ENCODE measurements at regions not wholly inside any gene's neighbourhood (a gene's known extent, or its start where the extent isn't known, plus 50 kb on each side); places are given as distances from the start of the nearest gene placed in this dataset.
"Not testable (repeated sequence)": the region's sequence is repeated elsewhere in the genome, so short reads cannot be mapped to it uniquely, and the experiment has no call there.

DNA sequence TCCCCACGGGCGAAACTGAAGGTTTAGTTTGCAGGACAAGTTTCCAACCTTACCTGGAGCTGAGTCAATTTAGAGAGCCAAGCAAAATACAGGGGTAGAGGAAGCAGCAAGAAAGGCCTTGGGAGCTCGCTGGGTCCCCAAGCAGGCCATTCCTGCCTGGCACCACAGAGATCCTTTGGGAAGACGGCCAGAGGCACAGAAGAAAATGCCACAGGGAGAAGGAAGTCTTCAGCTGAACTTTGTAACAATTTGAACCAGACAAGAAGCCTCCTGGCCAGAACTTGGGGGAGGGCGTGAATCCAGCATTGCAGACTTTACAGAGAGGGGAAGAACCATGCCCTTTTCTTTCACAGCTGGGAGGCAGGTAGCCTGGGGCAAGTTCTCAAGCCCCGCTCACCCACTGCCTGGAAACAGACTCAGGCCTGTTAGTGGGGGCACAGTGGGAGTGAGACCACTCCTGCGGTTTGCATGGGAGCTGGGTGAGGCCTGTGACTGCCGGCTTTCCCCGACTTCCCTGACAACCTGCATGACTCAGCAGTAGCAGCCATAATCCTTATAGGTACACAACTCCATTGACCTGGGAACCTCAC is 259.4 kb downstream of the SETD4 start:
- DNase-seq (ENCODE audit: low read depth): not testable (repeated sequence)

DNA sequence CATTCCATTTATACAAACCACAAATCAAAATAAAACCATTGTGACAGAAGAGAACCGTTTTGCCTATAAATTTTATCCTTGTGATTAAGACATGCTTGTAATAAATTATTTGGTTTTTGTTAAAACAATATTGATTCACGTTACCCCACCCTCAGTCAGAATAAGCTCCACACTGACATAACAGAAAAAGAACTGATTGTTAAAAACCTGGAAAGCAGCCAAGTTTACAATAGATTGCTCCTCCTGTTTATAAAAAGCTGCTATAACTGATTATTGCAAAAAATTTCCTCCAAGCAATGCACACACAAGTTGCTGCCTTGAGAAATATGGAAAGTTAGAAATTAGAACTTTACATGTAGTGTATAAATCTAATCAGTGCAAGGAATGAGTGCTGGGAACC is 263.5 kb downstream of the SETD4 start:
- no peak for DNase-seq (ENCODE audit: low read depth)

DNA sequence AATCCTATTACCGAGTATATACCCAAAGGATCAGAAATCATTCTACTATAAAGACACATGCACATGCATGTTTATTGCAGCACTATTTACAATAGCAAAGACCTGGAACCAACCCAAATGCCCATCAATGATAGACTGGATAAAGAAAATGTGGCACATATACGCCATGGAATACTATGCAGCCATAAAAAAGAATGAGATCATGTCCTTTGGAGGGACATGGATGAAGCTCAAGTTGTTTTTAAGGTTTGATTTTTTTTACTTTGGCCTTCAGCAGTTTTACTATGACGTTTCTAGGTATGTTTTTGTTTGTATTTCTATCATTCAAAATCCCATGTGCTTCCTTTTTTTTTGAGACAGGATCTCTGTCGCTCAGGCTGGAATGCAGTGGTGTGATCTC is 265.8 kb downstream of the SETD4 start:
- DNase-seq (ENCODE audit: low read depth): not testable (repeated sequence)

DNA sequence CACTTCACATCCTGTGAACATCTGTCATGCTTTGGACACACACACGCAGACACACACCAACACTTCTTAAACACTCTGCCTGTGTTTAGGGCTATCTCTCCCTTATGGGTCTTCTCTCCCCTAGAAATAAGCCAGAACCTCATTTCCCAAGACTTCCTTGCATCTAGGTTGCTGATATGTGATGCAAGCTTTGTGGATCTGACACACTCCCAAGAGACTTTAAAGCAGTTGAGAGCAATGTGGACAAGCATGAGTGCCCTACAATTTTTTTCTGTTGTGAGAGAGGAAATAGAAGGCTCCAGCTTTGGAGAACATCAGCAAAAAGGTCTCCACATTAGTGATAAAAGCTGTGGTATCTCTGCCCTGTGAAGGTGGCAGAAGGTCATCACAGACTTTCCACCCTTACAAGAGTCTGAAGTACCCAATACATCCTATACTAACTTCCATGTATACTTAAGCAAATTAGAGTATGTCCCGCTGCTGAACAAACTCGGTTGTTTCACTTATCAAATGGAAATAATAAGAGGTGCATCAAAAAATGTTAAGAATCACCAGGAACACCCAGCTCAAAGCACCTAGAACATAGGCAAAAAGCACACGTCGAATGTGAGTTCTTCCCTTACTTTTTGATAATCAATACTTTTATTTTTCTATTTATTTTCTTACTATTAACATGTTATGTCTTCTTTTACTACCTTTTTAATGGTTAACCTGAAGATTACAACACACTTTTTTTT is 267.6 kb downstream of the SETD4 start:
- DNase-seq (ENCODE audit: low read depth): no peak

DNA sequence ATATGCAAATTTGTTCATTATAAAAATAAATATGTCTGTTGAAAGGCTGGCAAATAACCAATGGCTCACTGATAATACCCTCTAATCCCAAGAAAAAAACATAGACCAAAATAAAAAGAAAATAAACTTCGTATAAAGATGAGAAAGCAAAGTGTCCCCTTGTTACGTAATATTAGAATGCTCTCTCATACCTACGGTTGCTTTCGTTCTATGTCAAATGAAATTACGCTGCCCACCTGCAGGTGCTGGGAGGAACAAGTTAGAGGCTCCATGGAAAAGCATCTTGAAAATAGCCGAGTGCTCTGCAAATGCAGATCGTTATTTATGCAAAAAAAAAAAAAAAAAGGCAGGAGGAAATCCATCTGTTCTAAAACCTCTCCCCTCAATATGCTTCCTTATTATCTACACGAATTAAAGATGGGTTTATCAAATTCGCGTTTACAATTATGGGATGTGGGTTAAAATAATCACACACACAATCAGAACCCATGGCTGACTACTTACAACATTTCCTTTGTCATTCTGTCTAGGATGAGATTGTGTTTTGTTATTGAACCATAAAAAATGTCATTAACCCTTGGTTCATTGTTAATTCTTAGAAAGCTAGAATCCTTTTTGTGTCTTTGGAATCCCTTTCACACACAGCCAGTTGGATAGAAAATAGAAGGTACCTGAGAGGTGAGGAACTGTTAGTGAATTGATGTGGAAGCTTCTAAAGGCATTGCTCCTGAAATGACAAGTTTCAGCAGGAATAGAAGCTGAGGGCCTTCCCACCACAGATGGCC is 268.6 kb downstream of the SETD4 start:
- DNase-seq (ENCODE audit: low read depth): no peak

DNA sequence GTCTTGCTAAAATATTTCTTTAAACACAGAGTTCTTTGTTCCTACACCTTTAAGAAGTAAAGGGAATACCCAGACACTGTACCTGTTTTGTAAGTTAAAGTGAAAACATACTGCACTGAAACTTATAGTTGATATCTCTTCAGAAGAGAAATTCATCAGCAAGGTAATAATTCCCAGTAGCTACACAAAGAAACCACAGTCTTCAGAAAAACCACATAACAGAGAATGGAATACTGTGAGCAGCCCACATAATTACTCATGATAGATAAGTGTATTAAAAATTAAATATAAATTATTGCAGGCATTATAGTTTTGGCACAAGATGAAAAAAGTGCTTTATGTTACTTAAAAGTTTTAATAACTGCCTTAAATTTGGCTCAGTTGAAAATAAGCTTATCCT is 276.6 kb downstream of the SETD4 start:
- DNase-seq (ENCODE audit: low read depth): no peak

DNA sequence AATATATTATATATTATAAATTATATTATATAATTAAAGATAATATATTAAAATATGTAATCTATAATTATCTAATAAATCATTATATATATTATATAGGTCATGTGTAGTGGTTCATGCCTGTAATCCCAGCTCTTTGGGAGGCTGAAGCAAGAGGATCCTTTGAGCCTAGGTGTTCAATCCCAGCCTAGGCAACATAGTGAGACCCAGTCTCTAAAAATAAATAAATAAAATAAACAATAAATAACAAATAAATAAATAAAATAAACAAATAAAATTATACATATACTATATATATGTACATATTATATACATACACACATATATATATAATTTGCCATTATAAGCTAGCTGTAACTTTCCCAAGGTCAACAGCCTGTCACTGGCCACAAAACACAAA is 277.7 kb downstream of the SETD4 start:
- DNase-seq (ENCODE audit: low read depth): no peak

DNA sequence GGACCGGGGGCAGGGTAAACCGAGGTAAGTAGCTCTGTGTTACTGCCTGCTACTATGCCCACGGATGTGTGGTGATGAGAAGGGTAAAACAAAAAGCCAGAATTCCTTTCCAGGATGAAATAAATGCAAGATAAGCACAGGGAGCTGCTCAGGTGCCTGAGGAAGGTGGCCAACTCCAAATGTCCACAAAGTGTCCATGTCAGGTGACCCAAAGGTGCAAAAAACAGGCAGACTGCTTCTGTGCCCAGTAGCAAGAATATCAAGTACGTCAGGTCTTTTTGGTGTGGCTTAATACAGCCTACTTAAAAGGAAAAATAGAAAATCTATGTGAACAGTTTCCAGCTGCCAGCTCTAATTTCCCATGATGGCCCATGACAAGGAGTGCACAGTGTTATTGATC is 279.3 kb downstream of the SETD4 start:
- no peak for DNase-seq (ENCODE audit: low read depth)

DNA sequence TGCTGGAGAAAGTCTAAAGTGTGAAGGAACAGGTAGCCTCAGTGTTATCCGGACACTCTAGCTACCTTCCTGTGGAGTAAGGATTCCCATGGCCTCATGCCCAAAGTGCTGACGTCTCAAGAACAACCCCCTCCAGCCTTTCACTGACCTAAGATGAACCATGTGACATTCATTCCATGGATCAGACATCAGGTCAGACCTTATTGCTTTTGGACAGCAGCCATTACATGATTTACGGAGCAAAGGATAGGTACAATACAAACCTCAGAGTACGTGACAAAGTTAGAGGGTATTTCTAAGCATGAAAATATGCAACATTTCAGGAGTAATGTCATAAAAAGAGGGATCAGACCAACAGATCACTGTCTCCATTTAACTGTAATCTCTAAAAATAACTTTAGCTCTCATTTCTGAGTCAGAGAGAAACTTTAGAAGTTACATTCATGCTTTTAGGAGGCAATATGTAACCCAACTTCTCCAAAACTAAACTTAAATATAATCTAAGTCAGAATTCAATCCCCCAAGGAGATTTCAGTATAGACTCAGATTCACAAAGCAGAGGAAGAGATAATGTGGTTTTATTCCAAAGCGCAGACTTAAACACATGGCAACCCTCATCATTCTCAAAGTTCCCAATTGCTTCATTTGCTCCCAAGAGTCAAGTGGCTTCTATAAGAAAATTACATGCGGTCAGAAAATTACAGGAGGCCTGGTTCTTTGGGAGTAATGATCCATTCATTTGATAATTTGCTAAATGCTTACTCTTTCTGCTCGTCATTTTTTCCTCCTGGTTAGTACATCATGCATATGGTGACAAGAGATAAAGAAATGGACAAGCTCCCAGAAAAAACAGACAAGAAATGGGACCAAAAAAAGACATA is 280.4 kb downstream of the SETD4 start:
- no peak for DNase-seq (ENCODE audit: low read depth)

DNA sequence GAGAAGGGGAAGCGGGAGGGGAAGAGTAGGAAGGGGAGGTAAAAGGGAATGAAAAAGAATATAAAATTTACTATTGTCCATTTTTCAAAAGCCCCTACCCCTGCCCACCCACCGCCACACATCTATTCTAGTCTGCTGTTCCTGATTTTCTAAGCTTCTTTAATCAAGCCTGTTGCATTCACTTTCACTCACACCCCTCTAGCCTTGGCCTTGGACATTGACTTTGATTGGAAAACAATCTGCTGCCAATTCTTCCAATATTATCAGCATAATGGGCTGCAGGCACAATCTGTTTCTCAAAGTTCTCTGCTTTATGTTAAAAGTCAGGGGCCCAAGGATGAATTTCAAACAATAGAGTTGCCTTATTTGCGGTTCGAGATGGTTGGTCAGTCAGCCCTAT is 281.2 kb downstream of the SETD4 start:
- DNase-seq (ENCODE audit: low read depth): no peak

DNA sequence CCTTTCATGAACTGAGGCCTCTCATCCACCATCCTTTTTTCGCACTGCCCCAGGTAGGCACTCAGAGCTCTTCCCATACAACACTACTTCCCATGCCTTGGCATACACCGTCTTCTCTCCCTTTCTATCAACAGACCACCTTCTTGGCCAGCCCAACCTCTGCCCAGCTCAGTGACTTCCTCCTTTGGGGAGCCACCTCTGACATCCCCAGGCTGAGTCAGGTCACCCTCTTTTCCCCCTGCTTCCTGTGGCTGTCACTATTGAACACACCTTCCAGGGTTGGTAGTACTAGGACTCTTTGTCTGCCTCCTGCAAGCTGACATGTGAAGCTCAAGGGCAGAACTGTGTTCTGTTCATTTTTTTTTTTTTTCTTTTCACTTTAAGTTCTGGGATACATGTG is 283.2 kb downstream of the SETD4 start:
- no peak for DNase-seq (ENCODE audit: low read depth)

DNA sequence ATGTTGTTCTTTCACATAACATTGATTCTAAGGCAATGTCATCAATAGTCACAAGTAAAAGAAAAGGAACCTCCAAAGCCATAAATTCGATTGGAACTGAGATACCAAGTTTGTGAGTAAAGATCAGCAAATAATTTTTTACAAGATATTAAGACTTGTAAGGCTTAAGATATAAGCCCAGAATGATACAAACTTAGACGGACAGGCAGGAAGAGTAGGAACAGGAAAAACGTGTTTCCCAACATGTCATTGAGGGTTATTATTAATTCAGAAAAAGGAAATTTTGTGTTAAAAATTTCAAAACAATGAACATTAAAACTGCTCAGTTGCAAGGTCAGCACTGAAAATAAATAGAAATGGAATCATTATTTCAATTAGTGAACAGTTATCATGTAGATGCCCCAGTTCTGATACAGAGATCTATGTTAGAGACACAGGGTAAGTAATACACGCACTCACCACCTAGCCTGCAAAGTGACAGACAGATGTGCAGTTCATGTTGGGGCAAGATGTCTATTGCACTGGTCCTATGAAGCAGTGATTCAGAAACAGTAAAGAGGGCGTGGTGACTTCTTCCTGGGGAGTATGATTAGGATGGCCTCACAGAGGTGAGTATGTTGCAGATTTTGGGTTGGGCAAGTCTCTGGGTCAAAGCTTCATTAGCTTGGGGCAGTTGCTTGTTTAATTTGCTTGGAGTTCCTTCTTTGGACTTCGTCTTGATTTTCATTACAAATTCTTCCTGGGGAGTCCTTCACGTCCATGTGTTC is 284.4 kb downstream of the SETD4 start:
- DNase-seq (ENCODE audit: low read depth): no peak

DNA sequence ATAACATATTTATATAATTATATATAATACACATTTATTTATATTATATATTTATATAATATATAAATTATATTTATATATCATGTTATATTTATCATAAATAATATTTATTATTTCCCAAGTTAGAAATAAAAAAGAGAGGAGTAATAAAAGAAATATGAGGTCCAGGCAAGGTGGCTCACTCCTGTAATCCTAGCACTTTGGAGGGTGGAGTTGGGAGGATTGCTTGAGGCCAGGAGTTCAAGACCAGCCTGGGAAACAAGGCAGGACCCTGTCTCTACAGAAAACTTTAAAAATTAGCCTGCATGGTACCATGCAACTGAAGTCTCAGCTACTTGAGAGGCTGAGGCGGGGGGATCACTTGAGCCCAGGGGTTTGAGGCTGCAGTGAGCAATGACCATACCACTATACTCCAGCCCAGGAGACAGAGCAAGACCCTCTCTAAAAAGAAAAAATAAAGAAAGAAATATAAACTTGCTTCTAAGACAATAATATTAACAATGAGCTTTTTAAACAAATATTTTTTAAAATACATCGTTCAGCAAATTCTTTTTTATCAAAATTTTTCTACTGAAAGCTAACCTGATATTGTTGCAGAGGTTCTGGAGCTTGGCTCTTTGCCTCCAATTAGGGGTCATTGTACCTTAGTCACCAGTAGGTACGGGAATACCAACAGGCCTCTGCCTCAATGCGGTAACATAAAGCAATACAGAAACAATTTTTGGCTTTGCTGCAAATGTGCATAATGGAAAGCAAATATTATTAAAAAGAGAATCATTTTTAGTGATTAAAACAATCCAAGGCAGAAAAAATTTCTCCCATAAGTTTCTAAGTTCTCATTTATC is 290.0 kb downstream of the SETD4 start:
- no peak for DNase-seq (ENCODE audit: low read depth)

DNA sequence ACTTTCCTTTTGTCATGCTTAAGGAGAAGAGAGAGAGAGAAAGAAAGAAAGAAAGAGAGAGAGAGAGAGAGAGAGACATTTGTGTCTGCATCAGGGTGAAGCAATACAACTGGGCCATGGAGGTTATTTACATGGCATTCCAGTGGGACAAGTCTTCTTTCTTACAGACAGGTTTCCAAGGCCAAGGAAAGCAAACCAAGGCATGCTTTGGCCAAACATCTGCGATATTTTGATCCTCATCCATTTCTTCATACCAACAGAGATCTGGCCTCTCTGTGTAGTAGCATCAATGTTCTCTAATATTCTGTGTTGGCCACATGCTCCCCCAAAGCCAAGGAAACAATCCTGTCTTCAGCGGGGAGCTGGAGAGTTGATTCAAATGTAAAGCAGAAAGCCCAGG is 292.1 kb downstream of the SETD4 start:
- no peak for DNase-seq (ENCODE audit: low read depth)

DNA sequence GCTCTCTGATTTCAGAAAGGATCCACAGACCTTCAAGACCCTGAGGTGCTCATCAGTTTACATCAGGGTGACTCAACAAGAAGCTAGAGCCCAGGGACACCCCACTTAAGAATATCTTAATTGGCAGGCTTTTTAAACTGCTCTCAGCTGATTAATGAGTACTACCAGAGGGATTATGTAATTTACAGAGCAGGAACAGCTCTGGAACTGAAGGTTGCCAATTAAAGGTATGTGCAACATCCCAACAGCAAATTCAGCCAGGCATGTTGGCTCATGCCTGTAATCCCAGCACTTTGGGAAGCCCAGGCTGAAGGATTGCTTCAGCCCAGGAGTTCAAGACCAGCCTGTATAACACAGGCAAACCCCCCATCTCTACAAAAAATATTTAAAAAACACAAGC is 295.7 kb downstream of the SETD4 start:
- no peak for DNase-seq (ENCODE audit: low read depth)

DNA sequence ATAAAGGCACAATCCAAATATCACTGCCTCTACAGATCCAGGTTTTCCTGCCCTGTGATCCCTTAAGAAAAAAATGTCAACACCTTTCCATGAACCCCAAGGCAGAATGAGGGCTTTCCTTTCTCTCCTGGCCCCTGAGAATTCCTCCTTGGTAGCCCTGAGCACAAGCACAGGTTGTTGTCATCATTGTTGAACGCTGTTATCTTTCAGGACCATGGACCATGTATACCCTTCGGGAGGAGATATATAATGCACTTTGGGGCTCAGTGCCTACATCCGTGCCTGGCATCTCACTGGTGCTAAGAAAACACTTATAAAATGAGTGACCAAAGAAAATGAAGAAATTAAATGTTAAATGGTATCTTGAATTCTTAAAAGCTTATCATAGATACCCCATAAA is 296.2 kb downstream of the SETD4 start:
- DNase-seq (ENCODE audit: low read depth): no peak

DNA sequence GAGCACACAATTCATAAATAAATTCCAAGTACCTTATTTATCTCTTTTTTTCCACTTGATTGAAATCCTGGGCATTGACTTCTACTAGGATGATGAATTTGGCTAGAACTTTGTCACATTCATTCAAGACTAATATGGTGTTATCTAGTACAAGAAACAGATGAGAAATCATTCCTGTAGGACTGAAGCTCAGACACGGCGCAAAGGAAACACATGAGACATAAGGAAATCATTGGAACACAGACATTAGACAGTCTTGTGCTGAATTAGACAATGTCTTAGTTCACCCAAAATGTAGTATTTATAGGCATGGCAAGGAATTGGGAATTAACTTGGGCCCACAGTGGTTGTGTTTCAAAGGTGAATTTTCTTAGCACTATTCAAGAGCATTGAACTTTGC is 305.7 kb downstream of the SETD4 start:
- no peak for DNase-seq (ENCODE audit: low read depth)

DNA sequence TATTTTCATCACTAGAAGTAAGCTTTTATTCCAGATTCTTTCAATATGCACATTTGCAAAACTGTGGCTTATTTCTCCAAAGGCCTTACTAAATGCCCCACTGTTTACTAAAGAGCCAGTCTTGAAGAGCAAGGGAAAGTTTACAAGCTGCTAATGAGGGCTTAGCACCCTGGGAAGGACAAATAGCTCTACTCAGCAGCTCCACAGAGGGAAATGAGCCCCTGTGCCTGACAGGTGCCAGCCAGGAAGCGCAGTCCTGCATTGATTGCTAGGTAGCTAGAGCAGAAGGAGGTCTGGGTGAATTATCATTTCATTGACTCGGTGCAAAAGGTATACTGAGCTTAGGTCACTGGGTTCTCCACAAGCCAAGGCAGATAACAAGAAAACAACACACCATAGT is 307.0 kb downstream of the SETD4 start:
- no peak for DNase-seq (ENCODE audit: low read depth)

DNA sequence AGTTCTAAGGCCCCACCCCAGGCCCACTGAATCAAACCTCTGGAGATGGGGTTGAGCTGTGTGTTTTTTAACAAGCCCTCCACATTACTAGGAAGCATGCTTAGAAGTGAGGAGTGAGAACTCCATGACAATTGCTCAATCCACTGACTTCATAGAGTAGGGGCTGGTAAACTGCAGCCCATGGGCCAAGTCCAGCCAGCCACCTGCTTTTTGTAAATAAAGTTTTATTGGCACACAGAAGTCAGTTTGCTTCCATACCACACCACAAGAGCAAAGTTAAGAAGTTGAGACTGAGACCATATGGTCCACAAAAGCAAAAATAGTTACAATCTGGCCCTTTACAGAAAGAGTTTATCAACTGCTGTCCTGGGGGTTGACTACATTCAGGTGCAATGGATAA is 309.2 kb downstream of the SETD4 start:
- no peak for DNase-seq (ENCODE audit: low read depth)

DNA sequence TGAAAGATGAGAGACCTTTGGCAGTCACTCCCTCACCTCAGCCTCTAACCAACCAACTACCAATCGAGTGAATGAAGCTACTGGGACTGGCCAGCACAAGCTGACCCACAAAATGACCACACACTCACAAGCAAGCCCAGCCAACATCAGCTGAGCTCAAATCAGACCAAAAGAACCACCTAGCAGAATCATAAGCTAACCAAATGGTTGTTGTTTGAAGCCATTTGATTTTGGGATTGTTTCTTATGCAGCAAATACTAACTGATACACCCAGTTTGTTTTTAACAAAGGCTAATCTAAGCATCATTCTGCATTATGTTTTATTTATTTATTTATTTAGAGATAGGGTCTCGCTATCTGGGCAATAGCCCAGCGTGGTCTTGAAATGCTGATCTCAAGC is 310.4 kb downstream of the SETD4 start:
- DNase-seq (ENCODE audit: low read depth): no peak
